HCT116 (cell line): ENCODE measurements at regions not wholly inside any gene's neighbourhood (a gene's known extent, or its start where the extent isn't known, plus 50 kb on each side); places are given as distances from the start of the nearest gene placed in this dataset.

Experiments used
- ATAC-seq: fragments of 200-7000 bp; cut with Tn5 transposase; 2 replicates; pipeline ENCODE4 v1.9.1; 2020; ENCODE audit warnings: mild to moderate bottlenecking, moderate library complexity
- BruUV-seq: library from RNA; stranded (reverse); fragments of 400-500 nt; replicated peaks from 2 replicates; lab custom pipeline; 2021; lab: Mats Ljungman, UMichigan
- CTCF ChIA-PET: fragments of 300-600 bp; sonication (Branson Sonifier 250); formaldehyde crosslinking; loops from one replicate; lab custom pipeline; 2021; ENCODE audit warnings: antibody characterized with exemption; lab: Charles Lee
- POLR2A ChIA-PET: fragments of 300-600, 350-600 bp; sonication (Branson Sonifier 250); formaldehyde crosslinking; loops from one replicate; lab custom pipeline; 2021; ENCODE audit warnings: antibody characterized with exemption; lab: Charles Lee
- RAD21 ChIA-PET, 2 experiments: fragments of 300-600 bp; sonication (Branson Sonifier 250); formaldehyde crosslinking; loops; one replicate each; lab custom pipeline; 2023; ENCODE audit warnings: low total read pairs in 2 of 2; ENCODE audit not compliant: uncharacterized antibody in 2 of 2, unreplicated experiment in 2 of 2, low non-redundant PET in 1 of 2; lab: Charles Lee
- DNase-seq: peaks from one replicate; pipeline ENCODE4 v3.0.0-alpha.2; 2010; ENCODE audit warnings: low read depth, low spot score
- H2AFZ ChIP-seq: fragments of 200-600 bp; shearing (Covaris generic), sonication (generic); 2 replicates; pipeline ENCODE4 v1.6.1; 2017; ENCODE audit warnings: low read depth, mixed run types, mixed read lengths, antibody characterized with exemption, low read length; ENCODE audit not compliant: poor library complexity, severe bottlenecking
- H3K27ac ChIP-seq: 2 replicates; pipeline ENCODE4 v1.5.1; 2012; ENCODE audit warnings: low read depth, low read length
- H3K27me3 ChIP-seq: fragments of 200-600 bp; sonication (generic); 2 replicates; pipeline ENCODE4 v1.6.1; 2016; ENCODE audit warnings: mixed run types, low read length, mixed read lengths; ENCODE audit not compliant: insufficient read depth
- H3K36me3 ChIP-seq, 2 experiments: fragments of 200-500 bp in 1 of 2; fragments of 200-600 bp in 1 of 2; sonication (Bioruptor generic) in 1 of 2; sonication (generic) in 1 of 2; 2 replicates each; pipeline versions ENCODE4 v1.5.1 to v1.6.1; 2014 to 2016; ENCODE audit warnings: low read length in 2 of 2, inconsistent platforms in 1 of 2, mixed read lengths in 1 of 2, mixed run types in 1 of 2; ENCODE audit not compliant: insufficient read depth in 2 of 2, control insufficient read depth in 1 of 2
- H3K4me1 ChIP-seq, 2 experiments: fragments of 200-600 bp in 1 of 2; sonication (generic) in 1 of 2; 2 replicates each; pipeline versions ENCODE4 v1.5.1 to v1.6.1; 2012 to 2017; ENCODE audit warnings: low read length in 2 of 2, inconsistent platforms in 1 of 2, mild to moderate bottlenecking in 1 of 2, mixed read lengths in 1 of 2, mixed run types in 1 of 2, moderate library complexity in 1 of 2; ENCODE audit not compliant: insufficient read depth in 2 of 2, control insufficient read depth in 1 of 2
- H3K4me2 ChIP-seq: fragments of 200-600 bp; sonication (generic); 2 replicates; pipeline ENCODE4 v1.6.1; 2017; ENCODE audit warnings: mixed run types, low read length, mixed read lengths
- H3K4me3 ChIP-seq, 2 experiments: fragments of 200-600 bp in 1 of 2; sonication (generic) in 1 of 2; replicated peaks in 1 of 2; 2 replicates each; pipeline ENCODE4 v1.5.1; 2011 to 2016; ENCODE audit warnings: low read length in 2 of 2, control low read depth in 1 of 2, low read depth in 1 of 2, mild to moderate bottlenecking in 1 of 2, mixed read lengths in 1 of 2, mixed run types in 1 of 2
- H3K79me2 ChIP-seq: fragments of 200-600 bp; sonication (generic); 2 replicates; pipeline ENCODE4 v1.6.1; 2017; ENCODE audit warnings: mild to moderate bottlenecking, mixed run types, low read length, moderate library complexity, mixed read lengths; ENCODE audit not compliant: insufficient read depth
- H3K9ac ChIP-seq: fragments of 200-600 bp; sonication (generic); 2 replicates; pipeline ENCODE4 v1.6.1; 2016; ENCODE audit warnings: low read length, mixed read lengths
- H3K9me2 ChIP-seq: fragments of 200-600 bp; sonication (generic), shearing (Covaris generic); 2 replicates; pipeline ENCODE4 v1.6.1; 2017; ENCODE audit warnings: mixed run types, mild to moderate bottlenecking, moderate library complexity; ENCODE audit not compliant: insufficient read depth
- H3K9me3 ChIP-seq, 2 experiments: fragments of 200-500 bp in 1 of 2; fragments of 200-600 bp in 1 of 2; sonication (Bioruptor generic) in 1 of 2; sonication (generic) in 1 of 2; 2 replicates each; pipeline ENCODE4 v1.6.1; 2014 to 2017; ENCODE audit warnings: low read length in 2 of 2, mixed read lengths in 2 of 2, inconsistent platforms in 1 of 2, low read depth in 1 of 2, mild to moderate bottlenecking in 1 of 2, mixed run types in 1 of 2, moderate library complexity in 1 of 2; ENCODE audit not compliant: control insufficient read depth in 1 of 2, insufficient read depth in 1 of 2
- H4K20me1 ChIP-seq: fragments of 200-600 bp; sonication (generic), shearing (Covaris generic); 2 replicates; pipeline ENCODE4 v1.6.1; 2017; ENCODE audit warnings: mixed run types, mild to moderate bottlenecking, moderate library complexity; ENCODE audit not compliant: insufficient read depth
- CBX3 ChIP-seq: IDR thresholded peaks from 2 replicates; pipeline ENCODE4 v1.6.1; 2012; ENCODE audit warnings: low read depth
- EZH2 ChIP-seq: fragments of 200-600 bp; sonication (generic); IDR thresholded peaks from 2 replicates; pipeline ENCODE4 v1.6.1; 2017; ENCODE audit warnings: antibody characterized with exemption, mixed run types
- FOSL1 ChIP-seq: IDR thresholded peaks from 2 replicates; pipeline ENCODE4 v1.6.1; 2012; ENCODE audit warnings: low read depth
- JUND ChIP-seq: IDR thresholded peaks from 2 replicates; pipeline ENCODE4 v1.6.1; 2012
- ZFX ChIP-seq: fragments of 450-650 bp; IDR thresholded peaks from 2 replicates; pipeline ENCODE4 v1.6.1; 2017
- ZNF274 ChIP-seq: fragments of 200-500 bp; sonication (Bioruptor generic); IDR thresholded peaks from 2 replicates; pipeline ENCODE4 v1.6.1; 2014; ENCODE audit warnings: mild to moderate bottlenecking, low read depth, low read length, inconsistent platforms
- intact Hi-C: fragments of 100-400 bp; cut with micrococcal nuclease; formaldehyde crosslinking; loops from 2 replicates; pipeline ENCODE4 v1.10.0; 2022
- TF ChIP-seq, protein P1 (sequence below): IDR thresholded peaks from 2 replicates; pipeline ENCODE4 v1.6.1; 2012
- TF ChIP-seq, protein P2 (sequence below): IDR thresholded peaks from 2 replicates; pipeline ENCODE4 v1.6.1; 2011; ENCODE audit warnings: mild to moderate bottlenecking, low read length, moderate library complexity; ENCODE audit not compliant: insufficient replicate concordance; ENCODE audit errors: extremely low read depth
- TF ChIP-seq, protein P3 (sequence below), 3 experiments: fragments of 200-600 bp in 1 of 3; sonication (generic) in 1 of 3; IDR thresholded peaks in 2 of 3; conservative IDR thresholded peaks in 1 of 3; 2 replicates each; pipeline ENCODE4 v1.5.1; 2012 to 2017; ENCODE audit warnings: low read depth in 2 of 3, low read length in 2 of 3, antibody characterized with exemption in 1 of 3, borderline replicate concordance in 1 of 3, control low read depth in 1 of 3, mild to moderate bottlenecking in 1 of 3, mixed read lengths in 1 of 3, mixed run types in 1 of 3, moderate library complexity in 1 of 3; ENCODE audit not compliant: insufficient read depth in 1 of 3
- TF ChIP-seq, protein P4 (sequence below): IDR thresholded peaks from 2 replicates; pipeline ENCODE4 v1.6.1; 2012

DNA sequence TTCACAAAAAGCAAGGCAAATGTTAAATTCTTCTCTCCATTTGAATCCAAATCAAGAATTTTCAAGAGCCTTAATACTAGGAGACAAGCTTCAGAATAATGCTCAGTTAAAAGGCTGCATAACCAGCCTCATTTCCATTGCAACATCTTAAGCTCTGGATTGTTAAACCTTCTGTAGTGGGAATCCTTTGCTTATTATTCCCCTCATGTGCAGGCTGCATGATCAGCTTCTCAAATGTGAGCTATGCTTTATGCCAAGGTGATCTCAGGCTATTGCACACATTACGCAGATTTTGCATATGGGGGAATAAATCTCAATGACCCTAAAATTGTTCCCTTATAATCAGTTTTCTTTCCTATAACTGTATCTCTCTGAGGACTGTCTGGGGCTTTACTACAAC is 71.7 kb upstream of the CCDC196 start:
- Histone ChIP-seq H3K79me2 (no peaks in the 10 kb centered on the region), H3K4me3 (no peak overlapping the region), H3K9me2 (no peaks in the 10 kb centered on the region), H3K27me3 (no peaks in the 10 kb centered on the region), H2AFZ (no peak overlapping the region), H3K27ac (no peak overlapping the region), H4K20me1 (no peaks in the 10 kb centered on the region), H3K4me1 (no peaks in the 10 kb centered on the region), H3K9ac (no peak overlapping the region), H3K4me2 (no peak overlapping the region), H3K36me3 (no peaks in the 10 kb centered on the region), H3K9me3 (no peaks in the 10 kb centered on the region)
- ATAC-seq = no peak
- BruUV-seq = no TSS peak
- TF ChIP-seq, protein P1, sequence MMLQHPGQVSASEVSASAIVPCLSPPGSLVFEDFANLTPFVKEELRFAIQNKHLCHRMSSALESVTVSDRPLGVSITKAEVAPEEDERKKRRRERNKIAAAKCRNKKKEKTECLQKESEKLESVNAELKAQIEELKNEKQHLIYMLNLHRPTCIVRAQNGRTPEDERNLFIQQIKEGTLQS = no peak
- TF ChIP-seq, protein P2, sequence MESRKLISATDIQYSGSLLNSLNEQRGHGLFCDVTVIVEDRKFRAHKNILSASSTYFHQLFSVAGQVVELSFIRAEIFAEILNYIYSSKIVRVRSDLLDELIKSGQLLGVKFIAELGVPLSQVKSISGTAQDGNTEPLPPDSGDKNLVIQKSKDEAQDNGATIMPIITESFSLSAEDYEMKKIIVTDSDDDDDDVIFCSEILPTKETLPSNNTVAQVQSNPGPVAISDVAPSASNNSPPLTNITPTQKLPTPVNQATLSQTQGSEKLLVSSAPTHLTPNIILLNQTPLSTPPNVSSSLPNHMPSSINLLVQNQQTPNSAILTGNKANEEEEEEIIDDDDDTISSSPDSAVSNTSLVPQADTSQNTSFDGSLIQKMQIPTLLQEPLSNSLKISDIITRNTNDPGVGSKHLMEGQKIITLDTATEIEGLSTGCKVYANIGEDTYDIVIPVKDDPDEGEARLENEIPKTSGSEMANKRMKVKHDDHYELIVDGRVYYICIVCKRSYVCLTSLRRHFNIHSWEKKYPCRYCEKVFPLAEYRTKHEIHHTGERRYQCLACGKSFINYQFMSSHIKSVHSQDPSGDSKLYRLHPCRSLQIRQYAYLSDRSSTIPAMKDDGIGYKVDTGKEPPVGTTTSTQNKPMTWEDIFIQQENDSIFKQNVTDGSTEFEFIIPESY = no peak
- no peak for TF ChIP-seq FOSL1
- TF ChIP-seq CBX3 = no peak
- TF ChIP-seq, protein P3, sequence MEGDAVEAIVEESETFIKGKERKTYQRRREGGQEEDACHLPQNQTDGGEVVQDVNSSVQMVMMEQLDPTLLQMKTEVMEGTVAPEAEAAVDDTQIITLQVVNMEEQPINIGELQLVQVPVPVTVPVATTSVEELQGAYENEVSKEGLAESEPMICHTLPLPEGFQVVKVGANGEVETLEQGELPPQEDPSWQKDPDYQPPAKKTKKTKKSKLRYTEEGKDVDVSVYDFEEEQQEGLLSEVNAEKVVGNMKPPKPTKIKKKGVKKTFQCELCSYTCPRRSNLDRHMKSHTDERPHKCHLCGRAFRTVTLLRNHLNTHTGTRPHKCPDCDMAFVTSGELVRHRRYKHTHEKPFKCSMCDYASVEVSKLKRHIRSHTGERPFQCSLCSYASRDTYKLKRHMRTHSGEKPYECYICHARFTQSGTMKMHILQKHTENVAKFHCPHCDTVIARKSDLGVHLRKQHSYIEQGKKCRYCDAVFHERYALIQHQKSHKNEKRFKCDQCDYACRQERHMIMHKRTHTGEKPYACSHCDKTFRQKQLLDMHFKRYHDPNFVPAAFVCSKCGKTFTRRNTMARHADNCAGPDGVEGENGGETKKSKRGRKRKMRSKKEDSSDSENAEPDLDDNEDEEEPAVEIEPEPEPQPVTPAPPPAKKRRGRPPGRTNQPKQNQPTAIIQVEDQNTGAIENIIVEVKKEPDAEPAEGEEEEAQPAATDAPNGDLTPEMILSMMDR (IDR thresholded peaks at IDR 0.05 in 2 of 3, conservative IDR thresholded peaks at IDR 0.05 in 1 of 3; ENCODE audit: borderline replicate concordance in 1 of 3, insufficient read depth in 1 of 3, low read depth in 2 of 3, low read length in 2 of 3) = no peak
- no peak for TF ChIP-seq ZFX
- TF ChIP-seq, protein P4, sequence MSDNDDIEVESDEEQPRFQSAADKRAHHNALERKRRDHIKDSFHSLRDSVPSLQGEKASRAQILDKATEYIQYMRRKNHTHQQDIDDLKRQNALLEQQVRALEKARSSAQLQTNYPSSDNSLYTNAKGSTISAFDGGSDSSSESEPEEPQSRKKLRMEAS = no peak
- TF ChIP-seq JUND = no peak
- TF ChIP-seq EZH2 = no peak
- no peak for TF ChIP-seq ZNF274
- RAD21 ChIA-PET = no interaction called here
- CTCF ChIA-PET = no interaction called here
- intact Hi-C loops = no loop called here
- POLR2A ChIA-PET = no interaction called here
- DNase-seq = no peak
